ENCODE measurements at regions not wholly inside any gene's neighbourhood (a gene's known extent, or its start where the extent isn't known, plus 50 kb on each side); places are given as distances from the start of the nearest gene placed in this dataset.
"Not testable (repeated sequence)": the region's sequence is repeated elsewhere in the genome, so short reads cannot be mapped to it uniquely, and the experiment has no call there.

DNA sequence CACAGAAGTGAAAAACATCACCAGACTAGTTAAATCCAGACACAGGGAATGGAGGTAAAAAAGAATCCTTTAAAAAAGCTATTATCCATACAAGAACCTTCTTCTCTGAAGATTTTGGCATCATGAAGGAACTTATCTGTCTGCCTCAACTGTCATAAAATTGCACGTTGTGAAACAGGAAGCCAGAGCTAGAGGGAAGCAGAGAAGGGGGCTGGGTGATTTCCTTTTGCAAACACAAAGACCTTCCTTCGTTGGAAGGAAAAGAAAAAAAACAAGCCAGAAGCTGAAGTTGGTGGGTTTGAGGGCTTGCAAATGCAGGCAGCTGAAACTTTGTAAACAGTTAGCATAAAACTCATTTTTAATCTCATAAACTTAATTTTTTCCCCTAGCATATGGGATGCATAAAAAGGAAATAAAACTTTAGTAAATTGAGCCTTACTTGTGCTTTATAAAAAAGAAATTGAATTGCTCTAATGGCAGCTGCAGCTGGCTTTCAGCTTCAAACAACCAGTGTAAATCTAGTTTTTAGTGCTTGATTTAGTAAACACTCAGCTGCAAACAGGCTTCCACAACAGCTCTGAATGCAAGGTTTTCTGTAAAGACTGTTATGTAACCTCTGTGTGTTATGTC is 101.6 kb downstream of the OTUD1 start:
- H3K27ac ChIP-seq = no peak overlapping the region
- TF ChIP-seq ZFX (IDR thresholded peaks at IDR 0.05; ENCODE audit: borderline replicate concordance) = no peak
- TF ChIP-seq, protein P1, sequence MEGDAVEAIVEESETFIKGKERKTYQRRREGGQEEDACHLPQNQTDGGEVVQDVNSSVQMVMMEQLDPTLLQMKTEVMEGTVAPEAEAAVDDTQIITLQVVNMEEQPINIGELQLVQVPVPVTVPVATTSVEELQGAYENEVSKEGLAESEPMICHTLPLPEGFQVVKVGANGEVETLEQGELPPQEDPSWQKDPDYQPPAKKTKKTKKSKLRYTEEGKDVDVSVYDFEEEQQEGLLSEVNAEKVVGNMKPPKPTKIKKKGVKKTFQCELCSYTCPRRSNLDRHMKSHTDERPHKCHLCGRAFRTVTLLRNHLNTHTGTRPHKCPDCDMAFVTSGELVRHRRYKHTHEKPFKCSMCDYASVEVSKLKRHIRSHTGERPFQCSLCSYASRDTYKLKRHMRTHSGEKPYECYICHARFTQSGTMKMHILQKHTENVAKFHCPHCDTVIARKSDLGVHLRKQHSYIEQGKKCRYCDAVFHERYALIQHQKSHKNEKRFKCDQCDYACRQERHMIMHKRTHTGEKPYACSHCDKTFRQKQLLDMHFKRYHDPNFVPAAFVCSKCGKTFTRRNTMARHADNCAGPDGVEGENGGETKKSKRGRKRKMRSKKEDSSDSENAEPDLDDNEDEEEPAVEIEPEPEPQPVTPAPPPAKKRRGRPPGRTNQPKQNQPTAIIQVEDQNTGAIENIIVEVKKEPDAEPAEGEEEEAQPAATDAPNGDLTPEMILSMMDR (IDR thresholded peaks at IDR 0.05) = no peak

DNA sequence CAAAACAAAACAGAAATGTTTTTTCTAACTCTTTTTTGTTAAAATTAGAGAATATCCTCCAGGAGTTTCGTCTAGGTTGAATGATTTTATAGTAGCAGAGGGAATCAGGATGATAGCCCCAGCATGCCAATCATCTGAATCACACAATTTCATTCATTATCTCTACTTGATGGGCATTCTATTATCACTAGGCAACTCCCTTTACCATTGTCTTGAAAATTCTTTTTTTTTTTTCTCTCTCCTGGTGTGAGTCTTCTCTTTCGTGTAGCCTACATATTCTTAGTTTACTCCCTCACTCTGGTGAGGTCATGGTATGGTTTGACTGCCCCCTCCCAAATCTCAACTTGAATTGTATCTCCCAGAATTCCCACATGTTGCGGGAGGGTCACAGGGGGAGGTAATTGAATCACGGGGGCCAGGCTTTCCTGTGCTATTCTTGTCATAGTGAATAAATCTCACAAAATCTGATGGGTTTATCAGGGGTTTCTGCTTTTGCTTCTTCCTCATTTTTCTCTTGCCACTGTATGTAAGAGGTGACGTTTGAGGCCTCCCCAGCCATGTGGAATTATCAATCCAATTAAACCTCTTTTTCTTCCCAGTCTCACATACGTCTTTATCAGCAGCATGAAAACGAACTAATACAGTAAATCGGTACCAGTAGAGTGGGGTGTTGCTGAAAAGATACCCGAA is 105.0 kb downstream of the OTUD1 start:
- no peak overlapping the region for H3K27ac ChIP-seq
- TF ChIP-seq, protein P1 (IDR thresholded peaks at IDR 0.05) = no peak
- no peak for TF ChIP-seq ZFX (IDR thresholded peaks at IDR 0.05; ENCODE audit: borderline replicate concordance)

DNA sequence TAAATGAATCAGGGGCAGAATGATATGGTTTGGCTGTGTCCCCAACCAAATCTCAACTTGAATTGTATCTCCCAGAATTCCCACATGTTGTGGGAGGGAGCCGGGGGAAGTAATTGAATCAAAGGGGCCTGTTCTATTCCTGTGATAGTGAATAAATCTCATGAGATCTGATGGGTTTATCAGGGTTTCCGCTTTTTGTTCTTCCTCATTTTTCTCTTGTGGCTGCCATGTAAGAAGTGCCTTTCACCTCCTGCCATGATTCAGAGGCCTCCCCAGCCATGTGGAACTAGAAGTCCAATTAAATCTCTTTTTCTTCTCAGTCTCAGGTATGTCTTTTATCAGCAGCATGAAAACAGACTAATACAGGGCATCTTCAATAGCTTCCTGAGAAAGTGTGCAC is 107.0 kb downstream of the OTUD1 start:
- H3K27ac ChIP-seq = not testable (repeated sequence)

DNA sequence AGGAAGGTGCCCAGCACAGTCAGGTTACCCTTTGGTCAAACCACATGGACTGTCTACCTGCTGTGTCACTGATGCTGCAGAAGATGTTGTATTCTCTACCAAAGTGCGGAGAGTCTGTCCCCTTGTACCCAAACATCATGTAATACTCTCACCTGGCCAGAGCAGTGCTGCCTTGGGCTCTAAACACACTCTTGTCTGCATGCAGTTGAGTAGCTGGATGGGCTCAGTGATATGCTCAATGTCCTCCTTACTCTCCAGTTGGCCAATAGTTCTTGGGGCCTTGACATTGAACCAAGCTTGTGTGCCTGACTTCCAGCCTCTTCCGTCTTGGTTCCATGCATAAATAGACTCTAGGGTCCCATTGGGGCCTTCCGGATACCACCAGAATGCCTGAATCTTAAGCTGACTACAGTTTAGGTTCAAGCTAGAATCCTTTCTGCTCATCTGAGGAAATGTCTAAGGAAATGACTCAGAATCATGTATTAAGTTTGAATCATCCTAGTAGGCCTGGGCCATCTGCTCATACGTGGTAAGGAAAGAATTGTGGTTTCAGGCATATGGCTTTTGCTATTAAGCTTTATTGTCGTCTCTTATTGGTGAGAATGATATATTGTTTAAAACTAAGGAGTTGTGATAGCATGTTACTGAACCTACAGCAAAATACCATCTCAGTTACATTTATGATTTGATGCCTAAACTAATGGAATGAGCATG is 118.0 kb downstream of the OTUD1 start:
- H3K27ac ChIP-seq = no peak overlapping the region
- TF ChIP-seq, protein P1 (IDR thresholded peaks at IDR 0.05) = no peak
- no peak for TF ChIP-seq ZFX (IDR thresholded peaks at IDR 0.05; ENCODE audit: borderline replicate concordance)

DNA sequence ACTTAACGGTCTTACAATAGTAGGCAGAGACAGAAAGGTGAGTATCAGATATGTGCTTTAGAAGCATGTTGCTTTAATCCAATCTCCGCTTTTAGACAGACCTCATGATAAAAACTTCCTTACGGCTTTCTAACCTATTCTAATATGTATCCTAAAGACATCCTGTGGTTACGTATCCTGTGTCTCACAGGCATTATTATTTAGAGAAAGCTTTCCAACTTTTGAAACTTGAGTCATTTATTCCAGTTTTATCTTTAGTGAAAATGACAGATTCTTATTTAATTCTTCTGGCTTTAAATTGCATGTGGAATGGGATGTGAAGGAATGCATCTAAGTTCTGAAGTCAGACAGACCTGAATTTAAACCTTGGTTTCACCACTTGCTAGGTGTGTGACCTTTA is 118.9 kb downstream of the OTUD1 start:
- TF ChIP-seq ZFX (IDR thresholded peaks at IDR 0.05; ENCODE audit: borderline replicate concordance) = no peak
- TF ChIP-seq, protein P1 (IDR thresholded peaks at IDR 0.05) = no peak
- no peak overlapping the region for H3K27ac ChIP-seq

DNA sequence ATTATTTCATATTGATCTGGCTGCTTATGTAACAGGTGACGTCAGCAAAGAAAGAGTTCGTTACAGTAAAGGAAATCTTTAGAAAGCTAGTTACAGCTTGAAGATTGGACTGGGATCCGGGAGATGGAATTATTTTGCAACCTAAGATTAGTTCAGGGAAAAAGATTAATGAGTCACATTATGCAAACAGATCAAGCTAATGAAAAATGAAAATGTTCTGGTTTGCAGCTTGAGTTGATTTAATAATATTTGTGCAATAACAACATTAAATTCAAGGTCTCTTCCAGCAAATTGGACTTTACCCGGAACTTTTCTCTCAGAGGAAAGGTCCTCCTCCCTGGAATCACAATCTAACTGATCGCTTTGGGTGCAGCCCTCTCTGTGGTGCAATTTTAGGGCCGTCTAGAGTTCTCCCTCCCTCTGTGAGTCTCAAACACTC is 119.5 kb downstream of the OTUD1 start:
- TF ChIP-seq, protein P1 (IDR thresholded peaks at IDR 0.05) = no peak
- TF ChIP-seq ZFX (IDR thresholded peaks at IDR 0.05; ENCODE audit: borderline replicate concordance) = no peak
- no peak overlapping the region for H3K27ac ChIP-seq

DNA sequence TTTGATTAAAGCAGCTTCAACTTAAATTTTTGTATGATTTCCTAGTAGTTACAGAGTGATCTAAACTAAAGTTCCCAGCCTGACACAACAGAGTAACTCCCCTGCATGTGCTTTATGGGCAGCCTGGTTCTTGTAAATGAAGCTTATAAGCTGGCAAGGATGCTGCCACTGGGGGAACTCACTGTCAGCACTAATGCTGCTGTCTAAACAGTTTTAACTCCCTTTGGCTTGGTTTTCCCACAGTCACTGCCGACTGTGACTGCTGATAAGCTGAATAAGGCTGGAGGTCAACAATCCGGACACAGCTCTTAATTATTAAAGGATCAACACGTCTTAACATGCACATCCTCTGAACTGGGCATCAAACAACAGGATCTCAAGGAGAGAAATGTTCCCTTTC is 130.1 kb downstream of the OTUD1 start:
- TF ChIP-seq, protein P1 (IDR thresholded peaks at IDR 0.05) = no peak
- TF ChIP-seq ZFX (IDR thresholded peaks at IDR 0.05; ENCODE audit: borderline replicate concordance) = no peak
- no peak overlapping the region for H3K27ac ChIP-seq

Measured in 22Rv1 (cell line).